ENCODE measurements at regions not wholly inside any gene's neighbourhood (a gene's known extent, or its start where the extent isn't known, plus 50 kb on each side); places are given as distances from the start of the nearest gene placed in this dataset.

DNA sequence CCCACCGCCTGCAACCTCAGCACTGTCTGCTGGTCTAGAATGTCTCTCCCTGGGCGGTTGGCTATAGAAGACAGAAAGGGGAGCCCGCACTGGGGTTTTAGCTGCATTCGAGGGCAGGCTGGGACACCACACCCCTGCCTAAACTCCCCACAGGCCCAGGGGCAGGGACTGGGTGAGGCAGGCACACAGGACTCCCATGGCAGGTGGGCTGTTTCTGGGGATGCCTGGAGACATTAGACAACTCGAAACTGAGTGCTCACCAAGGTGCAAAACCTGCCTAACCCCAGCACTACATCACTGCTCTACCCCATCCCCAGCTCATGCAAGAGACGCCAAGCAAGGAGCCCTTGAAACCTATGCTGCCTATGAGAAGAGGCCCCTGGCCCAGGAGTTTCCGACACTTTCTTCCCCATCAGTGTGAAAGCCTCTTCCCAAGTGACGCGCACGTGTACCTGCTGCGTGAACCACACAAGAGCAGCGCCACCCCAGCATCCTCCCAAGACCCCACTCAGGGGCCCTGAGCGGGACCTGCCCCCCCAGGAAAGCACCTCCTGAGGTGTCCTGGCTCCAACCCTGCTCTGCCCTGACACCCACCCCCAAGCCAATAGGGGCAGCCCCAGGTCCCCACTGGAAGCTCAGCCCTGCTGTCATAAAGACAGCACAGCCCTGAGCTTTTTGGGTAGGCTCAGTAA lies 121.2 kb downstream of the TUBA3C start:
- Histone ChIP-seq H4K20me1 (ENCODE audit: insufficient read depth, low read length) (no peaks in the 10 kb centered on the region), H3K27me3 (ENCODE audit: insufficient read depth, low read length) (no peaks in the 10 kb centered on the region), H3F3A (ENCODE audit: insufficient read depth, low read length) (no peaks in the 10 kb centered on the region), H3K4me2 (ENCODE audit: low read length) (no peak overlapping the region), H3K9me2 (ENCODE audit: low read depth, low read length) (no peaks in the 10 kb centered on the region), H3K4me3 (ENCODE audit: low read depth, low read length, poor library complexity, severe bottlenecking) (no peak overlapping the region), H3K36me3 (ENCODE audit: insufficient read depth, low read length) (no peaks in the 10 kb centered on the region), H3K79me2 (ENCODE audit: insufficient read depth, low read length) (no peaks in the 10 kb centered on the region), H3K9me3 (ENCODE audit: low read length) (no peaks in the 10 kb centered on the region), H3K4me1 (ENCODE audit: insufficient read depth, low read length, severe bottlenecking) (no peaks in the 10 kb centered on the region), H3K27ac (ENCODE audit: low read depth, low read length, poor library complexity, severe bottlenecking) (no peak overlapping the region), H3K9ac (ENCODE audit: low read length) (no peak overlapping the region), H2AFZ (ENCODE audit: low read length) (no peak overlapping the region)
- TF ChIP-seq, protein P1, sequence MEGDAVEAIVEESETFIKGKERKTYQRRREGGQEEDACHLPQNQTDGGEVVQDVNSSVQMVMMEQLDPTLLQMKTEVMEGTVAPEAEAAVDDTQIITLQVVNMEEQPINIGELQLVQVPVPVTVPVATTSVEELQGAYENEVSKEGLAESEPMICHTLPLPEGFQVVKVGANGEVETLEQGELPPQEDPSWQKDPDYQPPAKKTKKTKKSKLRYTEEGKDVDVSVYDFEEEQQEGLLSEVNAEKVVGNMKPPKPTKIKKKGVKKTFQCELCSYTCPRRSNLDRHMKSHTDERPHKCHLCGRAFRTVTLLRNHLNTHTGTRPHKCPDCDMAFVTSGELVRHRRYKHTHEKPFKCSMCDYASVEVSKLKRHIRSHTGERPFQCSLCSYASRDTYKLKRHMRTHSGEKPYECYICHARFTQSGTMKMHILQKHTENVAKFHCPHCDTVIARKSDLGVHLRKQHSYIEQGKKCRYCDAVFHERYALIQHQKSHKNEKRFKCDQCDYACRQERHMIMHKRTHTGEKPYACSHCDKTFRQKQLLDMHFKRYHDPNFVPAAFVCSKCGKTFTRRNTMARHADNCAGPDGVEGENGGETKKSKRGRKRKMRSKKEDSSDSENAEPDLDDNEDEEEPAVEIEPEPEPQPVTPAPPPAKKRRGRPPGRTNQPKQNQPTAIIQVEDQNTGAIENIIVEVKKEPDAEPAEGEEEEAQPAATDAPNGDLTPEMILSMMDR (IDR thresholded peaks at IDR 0.05; ENCODE audit: low read length), result no peak
- TF ChIP-seq EZH2 (IDR thresholded peaks at IDR 0.05; ENCODE audit: borderline replicate concordance, low read length), result no peak

DNA sequence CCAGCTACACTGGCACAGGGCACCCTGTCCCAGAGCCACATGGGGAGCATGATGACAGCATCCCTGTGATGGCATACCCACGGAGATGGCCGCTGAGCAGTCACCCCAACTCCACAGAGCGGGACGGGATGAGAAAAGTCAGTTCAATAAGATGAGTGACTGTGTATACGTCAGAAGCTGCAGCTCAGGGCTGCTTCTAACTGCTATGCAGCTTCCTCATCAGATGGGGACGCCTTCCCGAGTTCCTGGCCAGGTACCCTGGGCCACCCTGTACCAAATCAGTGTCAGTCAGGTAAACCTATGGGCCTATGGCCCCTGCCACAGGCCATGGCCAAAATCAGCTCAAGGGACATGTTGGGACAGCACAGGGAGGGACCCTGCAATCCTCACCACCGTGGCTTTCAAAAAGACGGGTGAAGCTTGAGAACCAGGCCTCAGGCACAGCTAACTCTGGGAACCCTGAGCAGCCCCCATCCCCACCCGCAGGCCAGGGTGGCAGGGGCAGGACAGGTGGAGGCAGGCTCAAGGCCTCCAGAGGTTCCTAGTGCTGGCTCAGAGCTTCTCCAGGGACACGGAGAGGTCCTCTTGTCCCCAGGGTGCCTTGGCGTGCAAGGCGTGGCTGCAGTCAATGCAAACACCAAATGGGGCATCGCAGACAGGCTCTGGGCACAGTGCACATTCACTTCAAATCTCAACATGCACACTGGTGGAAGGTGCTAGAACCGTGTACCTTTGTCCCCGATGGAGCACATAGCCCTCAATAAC lies 122.4 kb downstream of the TUBA3C start:
- Histone ChIP-seq H3K79me2 (ENCODE audit: insufficient read depth, low read length) (no peaks in the 10 kb centered on the region), H3K36me3 (ENCODE audit: insufficient read depth, low read length) (no peaks in the 10 kb centered on the region), H3K4me2 (ENCODE audit: low read length) (no peak overlapping the region), H3K9ac (ENCODE audit: low read length) (no peak overlapping the region), H3K27ac (ENCODE audit: low read depth, low read length, poor library complexity, severe bottlenecking) (no peak overlapping the region), H3K9me3 (ENCODE audit: low read length) (no peaks in the 10 kb centered on the region), H3K27me3 (ENCODE audit: insufficient read depth, low read length) (no peaks in the 10 kb centered on the region), H3K9me2 (ENCODE audit: low read depth, low read length) (no peaks in the 10 kb centered on the region), H4K20me1 (ENCODE audit: insufficient read depth, low read length) (no peaks in the 10 kb centered on the region), H2AFZ (ENCODE audit: low read length) (no peak overlapping the region), H3K4me1 (ENCODE audit: insufficient read depth, low read length, severe bottlenecking) (no peaks in the 10 kb centered on the region), H3K4me3 (ENCODE audit: low read depth, low read length, poor library complexity, severe bottlenecking) (no peak overlapping the region), H3F3A (ENCODE audit: insufficient read depth, low read length) (no peaks in the 10 kb centered on the region)
- no peak for TF ChIP-seq EZH2 (IDR thresholded peaks at IDR 0.05; ENCODE audit: borderline replicate concordance, low read length)
- TF ChIP-seq, protein P1 (IDR thresholded peaks at IDR 0.05; ENCODE audit: low read length), result no peak

DNA sequence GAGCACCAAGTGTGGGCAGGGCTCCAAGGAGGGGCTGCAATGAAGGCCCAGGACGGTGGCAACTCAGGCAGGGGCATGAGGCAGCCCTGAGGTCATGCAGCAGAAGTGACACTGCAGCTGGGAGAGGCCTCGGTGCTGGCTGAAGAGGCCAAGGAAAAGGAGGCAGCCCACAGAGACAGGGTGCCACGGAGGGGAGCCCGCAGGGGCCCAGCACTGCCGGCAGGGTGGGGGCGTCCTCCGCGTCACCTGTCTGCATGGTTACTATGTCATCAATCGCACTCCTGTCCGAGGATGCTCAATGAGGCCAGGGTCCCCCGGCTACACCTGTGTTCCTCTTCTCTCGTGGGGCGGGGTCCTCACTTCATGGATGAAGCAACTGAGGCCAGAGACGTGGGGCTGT lies 123.1 kb downstream of the TUBA3C start:
- Histone ChIP-seq H3K9me3 (ENCODE audit: low read length) (no peaks in the 10 kb centered on the region), H3K4me3 (ENCODE audit: low read depth, low read length, poor library complexity, severe bottlenecking) (no peak overlapping the region)
- TF ChIP-seq, protein P1 (IDR thresholded peaks at IDR 0.05; ENCODE audit: low read length), result no peak
- TF ChIP-seq EZH2 (IDR thresholded peaks at IDR 0.05; ENCODE audit: borderline replicate concordance, low read length), result no peak

More for the DNA sequence above, 123.1 kb downstream of the TUBA3C start:
- H3F3A ChIP-seq (ENCODE audit: insufficient read depth, low read length), result no peaks in the 10 kb centered on the region
- no peak overlapping the region for H3K4me2 ChIP-seq (ENCODE audit: low read length)
- no peaks in the 10 kb centered on the region for H3K79me2 ChIP-seq (ENCODE audit: insufficient read depth, low read length)
- H3K36me3 ChIP-seq (ENCODE audit: insufficient read depth, low read length), result no peaks in the 10 kb centered on the region
- H3K4me1 ChIP-seq (ENCODE audit: insufficient read depth, low read length, severe bottlenecking), result no peaks in the 10 kb centered on the region
- no peak overlapping the region for H2AFZ ChIP-seq (ENCODE audit: low read length)
- H3K9ac ChIP-seq (ENCODE audit: low read length), result no peak overlapping the region
- H3K27me3 ChIP-seq (ENCODE audit: insufficient read depth, low read length), result no peaks in the 10 kb centered on the region
- H4K20me1 ChIP-seq (ENCODE audit: insufficient read depth, low read length), result no peaks in the 10 kb centered on the region
- no peak overlapping the region for H3K27ac ChIP-seq (ENCODE audit: low read depth, low read length, poor library complexity, severe bottlenecking)
- H3K9me2 ChIP-seq (ENCODE audit: low read depth, low read length), result no peaks in the 10 kb centered on the region
